AG09319 (cell line): ENCODE measurements at regions not wholly inside any gene's neighbourhood (a gene's known extent, or its start where the extent isn't known, plus 50 kb on each side); places are given as distances from the start of the nearest gene placed in this dataset.

Experiments used
- DNase-seq: peaks from one replicate; pipeline ENCODE4 v3.0.0-alpha.2; 2010; ENCODE audit warnings: low read depth; ENCODE audit errors: extremely low read depth
- CTCF ChIP-seq: IDR thresholded peaks from 2 replicates; pipeline ENCODE4 v1.5.1; 2011; ENCODE audit warnings: low read depth, mild to moderate bottlenecking, inconsistent platforms, low read length, moderate library complexity

- no peak for TF ChIP-seq CTCF
- DNase-seq: no peak
Observed at GRCh38 chr6:140987364-140988155, 1145.2 kb upstream of the GJE1 start.

- DNase-seq: no peak
- TF ChIP-seq CTCF: no peak
Observed at GRCh38 chr6:140985679-140986275, 1146.9 kb upstream of the GJE1 start.

- no peak for TF ChIP-seq CTCF
- no peak for DNase-seq
Observed at GRCh38 chr6:140980265-140980887, 1152.3 kb upstream of the GJE1 start.

- no peak for DNase-seq
- no peak for TF ChIP-seq CTCF
Observed at GRCh38 chr6:140979642-140980091, 1153.1 kb upstream of the GJE1 start.

GRCh38 chr6:140977403-140977802 lies 1155.3 kb upstream of the GJE1 start:
- TF ChIP-seq CTCF: no peak
- DNase-seq: peak; percentile 68

- no peak for TF ChIP-seq CTCF
- no peak for DNase-seq
Observed at GRCh38 chr6:140976806-140977205, 1155.9 kb upstream of the GJE1 start.

GRCh38 chr6:140970485-140970884 lies 1162.2 kb upstream of the GJE1 start:
- no peak for TF ChIP-seq CTCF
- DNase-seq: peak; percentile 72
